Right kidney (tissue), 1 donor: ENCODE measurements at regions not wholly inside any gene's neighbourhood (a gene's known extent, or its start where the extent isn't known, plus 50 kb on each side); places are given as distances from the start of the nearest gene placed in this dataset.

ENCODE experiments used
- DNase-seq: peaks from one replicate; pipeline ENCODE4 v3.0.0-alpha.2; 2016

DNA sequence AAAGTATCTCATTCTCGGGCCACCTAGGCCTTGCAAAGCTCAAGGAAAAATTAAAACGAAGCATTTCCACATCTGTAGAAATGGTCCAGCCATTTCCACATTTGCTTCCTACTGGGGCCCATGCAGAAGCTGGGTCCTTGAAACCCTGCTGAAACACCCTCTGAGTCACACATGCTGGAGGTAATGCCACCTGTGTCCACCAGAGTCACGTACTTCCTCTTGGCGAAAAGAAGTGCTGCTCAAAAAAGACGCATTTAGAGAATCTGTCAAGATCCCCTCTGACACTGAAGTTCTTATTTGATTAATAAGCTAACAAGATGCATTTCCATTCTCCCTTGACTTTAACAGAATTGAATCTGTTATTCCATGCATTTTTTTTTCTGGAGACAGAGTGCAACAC is 423.2 kb downstream of the PREX1 start:
- no peak for DNase-seq

DNA sequence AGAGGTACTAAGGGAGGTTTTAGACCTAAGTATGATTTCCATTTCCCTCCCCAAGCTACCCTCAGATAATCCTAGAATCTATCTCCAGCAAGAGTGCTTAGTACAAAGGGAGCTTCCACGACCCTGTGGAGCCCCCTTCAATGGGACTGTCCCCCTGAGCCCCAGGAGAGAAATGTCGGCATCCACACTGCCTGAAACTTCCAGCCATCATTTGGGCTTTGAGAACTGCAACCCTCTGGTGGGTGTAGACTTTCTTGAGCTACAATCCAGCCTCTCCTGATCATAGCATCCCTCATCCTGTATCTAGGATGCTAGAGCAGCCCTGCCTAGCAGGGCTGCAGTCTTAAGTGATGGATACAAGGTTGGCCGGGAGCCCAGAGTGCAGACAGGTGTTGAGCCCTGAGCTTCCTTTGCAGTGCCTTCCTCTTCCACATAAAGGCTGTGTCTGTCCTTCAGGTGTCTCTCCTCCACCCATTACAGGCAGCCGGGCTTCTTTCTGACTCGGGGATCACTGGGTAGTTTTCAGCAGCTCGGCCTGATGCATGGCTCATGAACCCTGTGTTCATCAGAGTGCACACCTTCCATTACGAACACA is 424.5 kb downstream of the PREX1 start:
- DNase-seq, result no peak

DNA sequence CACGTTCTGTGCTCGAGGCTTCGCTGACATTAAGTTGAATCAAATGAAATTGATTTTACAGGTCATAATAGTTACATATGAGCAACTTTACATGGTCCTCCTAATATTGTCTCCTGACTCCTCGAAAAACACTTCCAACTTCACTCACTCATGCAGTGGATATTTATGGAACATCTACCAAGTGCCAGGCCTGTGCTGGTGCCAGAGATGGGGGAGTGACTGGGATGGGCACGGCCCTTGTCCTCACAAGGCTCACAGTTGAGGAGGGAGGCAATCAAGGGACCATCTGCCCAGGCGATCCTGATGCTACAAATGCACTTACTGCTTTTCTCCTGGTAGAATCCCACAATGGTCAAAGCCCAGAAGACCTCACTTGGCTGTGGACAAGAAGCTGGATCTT is 426.4 kb downstream of the PREX1 start:
- no peak for DNase-seq

DNA sequence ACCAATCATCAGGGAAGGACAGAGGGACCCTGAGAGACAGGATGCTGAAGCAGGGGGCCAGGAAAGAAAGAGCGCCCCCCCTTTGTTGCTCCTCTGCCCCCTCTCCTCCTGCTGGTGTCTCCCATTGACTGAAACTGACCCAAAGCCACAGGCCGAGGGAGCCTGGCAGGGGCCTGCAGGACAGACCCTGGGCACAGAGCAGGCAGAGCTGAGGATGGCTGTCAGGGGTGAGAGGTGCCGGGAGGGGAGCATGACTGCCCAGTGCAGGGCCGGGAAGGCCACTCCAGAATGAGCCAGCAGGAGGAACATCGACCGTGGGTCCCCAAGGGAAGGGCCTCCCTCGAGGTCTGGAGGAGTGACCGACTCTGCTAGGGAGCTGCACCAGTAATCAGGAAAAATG is 427.8 kb downstream of the PREX1 start:
- no peak for DNase-seq

DNA sequence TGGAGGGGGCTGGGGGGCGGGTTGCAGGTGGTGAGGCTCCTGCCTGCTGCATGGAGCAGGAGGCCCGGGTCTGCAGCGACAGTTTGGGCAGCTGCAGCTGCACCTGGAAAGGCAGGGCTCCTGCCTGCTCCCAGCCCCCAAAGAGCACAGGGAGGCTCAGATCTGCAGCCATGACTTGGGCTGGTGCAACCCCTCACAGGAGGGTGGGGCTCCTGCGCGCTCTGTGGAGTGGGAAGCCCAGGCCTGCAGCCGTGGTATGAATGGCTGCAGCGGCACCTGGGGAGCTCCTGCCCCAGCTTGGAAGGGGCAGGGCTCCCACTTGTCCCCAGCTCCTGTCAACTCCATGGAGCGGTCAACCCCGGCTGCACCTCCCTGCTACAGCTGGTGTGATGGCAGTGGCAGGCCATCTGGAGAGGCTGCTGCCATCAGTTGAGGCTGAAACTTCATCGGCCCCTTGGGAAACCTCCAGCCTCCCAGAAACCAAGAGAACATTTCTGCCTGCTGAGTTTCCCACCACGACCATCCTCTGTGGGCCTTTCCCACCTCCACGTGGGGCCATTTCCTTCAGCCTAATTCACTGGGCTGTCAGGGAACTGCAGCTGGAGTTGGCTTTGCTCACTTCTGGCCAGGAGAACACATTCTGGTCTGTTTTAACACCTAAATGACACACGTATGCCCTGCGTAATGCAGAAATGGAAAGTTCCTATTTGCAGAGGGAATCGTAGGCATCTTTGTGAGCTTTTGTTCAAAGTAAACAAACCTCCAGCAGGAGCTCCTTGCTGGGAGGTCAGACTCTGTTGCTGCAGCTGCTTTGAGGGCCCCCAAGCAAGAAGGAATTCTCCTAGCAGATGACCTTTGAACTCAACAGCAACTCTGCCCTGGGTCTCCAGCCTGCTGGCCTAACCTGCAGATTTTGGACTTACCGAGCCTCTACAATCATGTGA is 429.0 kb downstream of the PREX1 start:
- DNase-seq, result no peak

DNA sequence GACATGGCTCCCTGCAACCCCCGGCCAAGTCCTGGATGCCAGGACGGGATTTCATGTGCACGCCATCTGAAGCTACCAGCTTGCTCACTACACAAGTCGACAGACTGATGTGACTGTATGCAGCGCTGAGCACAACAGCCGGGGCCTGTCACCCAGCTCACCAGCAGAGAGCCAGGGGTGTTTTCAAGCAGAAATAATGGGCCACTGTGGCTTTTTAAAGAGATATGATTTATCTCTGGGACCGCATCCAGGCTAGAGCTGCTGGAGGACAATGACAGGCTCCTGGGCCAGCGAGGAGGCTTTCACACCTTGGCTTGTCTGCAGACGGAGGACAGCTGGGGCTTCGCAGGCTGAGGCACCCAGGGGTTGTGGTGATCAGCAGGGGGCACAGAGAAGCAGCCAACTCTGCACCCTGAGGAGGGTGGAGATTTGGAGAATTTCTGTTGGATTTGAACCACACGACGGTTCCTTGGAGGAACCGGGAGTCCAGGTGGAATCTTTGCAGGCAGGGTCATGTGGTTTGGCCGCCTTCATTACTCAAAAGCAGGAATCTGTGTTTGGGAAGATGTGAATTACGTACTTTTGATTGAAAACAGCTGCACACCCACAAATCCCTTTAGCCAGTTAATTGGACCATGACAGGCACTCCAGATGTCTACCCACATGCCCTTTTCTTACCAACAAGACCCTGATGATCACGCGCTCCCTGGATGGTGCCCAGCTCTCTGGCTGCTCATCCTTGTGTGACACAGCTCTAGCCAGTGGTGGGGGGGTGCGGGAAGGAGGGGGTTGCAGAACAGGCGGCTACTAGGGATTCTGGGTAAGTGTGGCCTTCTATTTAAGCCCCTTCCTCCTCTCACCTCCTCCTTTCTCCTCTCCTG is 430.6 kb downstream of the PREX1 start:
- peak; percentile 42 for DNase-seq

DNA sequence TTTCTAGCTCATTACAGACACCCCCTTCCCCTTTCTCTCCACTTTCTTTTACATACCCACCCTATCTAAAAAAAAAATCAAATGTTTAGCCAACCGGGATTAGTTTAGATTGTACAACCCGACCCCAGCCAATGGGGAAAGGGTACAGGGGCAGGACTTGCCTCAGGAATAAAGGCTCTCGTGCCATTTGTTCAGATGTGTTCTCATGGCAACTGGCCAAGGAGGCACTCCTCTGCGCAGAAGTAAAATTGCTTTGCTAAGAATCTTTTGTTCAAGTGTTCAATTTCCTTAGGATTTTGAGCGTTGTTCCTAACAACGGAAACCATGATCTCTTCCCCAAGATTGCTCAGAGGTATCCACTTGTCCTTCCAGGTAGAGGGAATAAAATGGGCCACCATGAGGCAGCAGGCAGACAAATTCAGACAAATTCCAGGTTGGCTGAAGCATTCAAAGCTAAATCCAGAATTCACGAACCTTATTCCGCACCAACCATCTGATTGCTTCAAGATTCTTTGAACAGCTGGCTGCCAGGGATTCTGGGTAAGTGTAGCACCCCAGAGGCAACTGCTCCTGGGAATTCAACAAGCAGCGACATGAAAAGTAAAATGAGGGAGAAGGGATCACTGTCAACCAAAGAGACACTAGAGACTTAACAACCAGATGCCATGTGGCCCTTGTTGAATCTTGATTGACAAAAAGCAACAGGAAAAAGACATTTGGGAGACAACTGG is 431.8 kb downstream of the PREX1 start:
- no peak for DNase-seq

DNA sequence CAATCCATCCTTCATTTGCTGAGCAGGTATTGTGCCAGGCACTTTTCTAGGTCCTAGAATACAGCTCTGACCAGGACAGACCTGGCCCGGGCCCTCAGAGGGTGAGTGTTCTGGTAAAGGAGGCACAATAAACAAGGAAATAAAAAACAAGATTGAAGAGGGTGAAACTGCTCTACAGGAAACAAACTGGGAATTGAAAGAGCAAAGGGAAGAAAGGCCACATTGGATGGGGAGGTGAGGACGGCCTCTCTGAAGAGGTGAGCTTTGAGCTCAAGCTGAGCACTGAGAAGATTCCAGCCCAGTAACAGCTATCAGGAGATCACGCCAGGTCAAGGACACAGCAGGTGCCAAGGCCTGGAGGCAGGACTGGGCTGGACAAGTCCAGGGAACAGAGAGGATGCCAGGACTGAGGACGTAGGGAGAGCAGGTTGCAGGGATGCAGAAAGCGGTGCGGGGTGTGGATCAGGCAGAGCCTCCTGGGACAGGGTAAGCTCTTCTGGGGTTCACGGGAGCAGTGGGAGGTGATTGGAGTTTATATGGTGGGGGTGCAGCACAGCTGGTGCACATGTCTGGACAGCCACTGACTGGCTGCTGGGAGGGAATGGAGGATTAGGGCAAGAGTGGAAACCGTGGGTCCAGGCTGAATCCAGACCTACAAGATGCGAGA is 433.3 kb downstream of the PREX1 start:
- no peak for DNase-seq

DNA sequence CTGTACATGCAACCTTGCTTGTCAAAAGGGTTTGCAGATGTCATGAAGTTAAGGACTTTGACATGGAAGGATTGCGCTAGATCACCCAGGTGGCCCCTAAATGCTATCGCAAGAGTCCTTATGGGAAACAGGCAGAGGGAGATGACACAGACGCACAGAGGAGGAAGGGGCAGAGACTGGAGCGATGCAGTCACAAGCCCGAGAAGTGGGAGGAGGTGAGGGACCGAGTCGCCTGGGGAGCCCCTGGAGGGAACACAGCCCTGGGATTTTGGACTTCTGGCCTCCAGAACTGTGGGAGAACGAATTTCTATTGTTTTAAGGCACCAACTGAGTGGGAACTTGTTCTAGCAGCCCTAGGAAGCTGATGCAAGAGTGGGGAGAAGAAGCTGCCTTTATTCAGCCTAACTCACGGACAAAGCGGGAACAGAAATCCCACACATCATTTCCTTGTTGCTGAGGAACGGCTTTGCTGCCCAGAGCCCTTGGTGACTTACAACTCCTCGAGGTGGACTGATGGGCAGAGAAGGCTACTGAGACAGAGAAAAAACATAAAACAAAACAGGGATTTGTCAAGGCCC is 434.0 kb downstream of the PREX1 start:
- DNase-seq, result no peak

DNA sequence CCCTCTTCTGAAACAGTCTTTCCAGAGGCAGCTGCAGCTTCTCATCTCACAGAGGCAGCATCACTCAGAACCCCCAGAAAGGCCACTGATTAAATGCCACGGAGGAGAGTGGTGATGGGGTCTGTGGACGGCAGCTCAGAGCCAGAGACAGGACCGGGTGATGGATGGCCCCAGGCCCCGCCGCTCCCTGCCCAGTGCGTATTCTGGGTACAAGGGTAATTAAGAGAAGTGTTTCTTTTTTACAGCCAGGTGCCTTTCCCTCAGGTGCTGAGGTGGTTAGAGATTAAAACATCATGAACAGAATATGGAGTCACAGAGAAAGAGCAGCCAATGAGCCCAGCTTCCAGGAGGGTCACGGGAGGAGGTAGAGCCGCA is 434.5 kb downstream of the PREX1 start:
- DNase-seq, result no peak

DNA sequence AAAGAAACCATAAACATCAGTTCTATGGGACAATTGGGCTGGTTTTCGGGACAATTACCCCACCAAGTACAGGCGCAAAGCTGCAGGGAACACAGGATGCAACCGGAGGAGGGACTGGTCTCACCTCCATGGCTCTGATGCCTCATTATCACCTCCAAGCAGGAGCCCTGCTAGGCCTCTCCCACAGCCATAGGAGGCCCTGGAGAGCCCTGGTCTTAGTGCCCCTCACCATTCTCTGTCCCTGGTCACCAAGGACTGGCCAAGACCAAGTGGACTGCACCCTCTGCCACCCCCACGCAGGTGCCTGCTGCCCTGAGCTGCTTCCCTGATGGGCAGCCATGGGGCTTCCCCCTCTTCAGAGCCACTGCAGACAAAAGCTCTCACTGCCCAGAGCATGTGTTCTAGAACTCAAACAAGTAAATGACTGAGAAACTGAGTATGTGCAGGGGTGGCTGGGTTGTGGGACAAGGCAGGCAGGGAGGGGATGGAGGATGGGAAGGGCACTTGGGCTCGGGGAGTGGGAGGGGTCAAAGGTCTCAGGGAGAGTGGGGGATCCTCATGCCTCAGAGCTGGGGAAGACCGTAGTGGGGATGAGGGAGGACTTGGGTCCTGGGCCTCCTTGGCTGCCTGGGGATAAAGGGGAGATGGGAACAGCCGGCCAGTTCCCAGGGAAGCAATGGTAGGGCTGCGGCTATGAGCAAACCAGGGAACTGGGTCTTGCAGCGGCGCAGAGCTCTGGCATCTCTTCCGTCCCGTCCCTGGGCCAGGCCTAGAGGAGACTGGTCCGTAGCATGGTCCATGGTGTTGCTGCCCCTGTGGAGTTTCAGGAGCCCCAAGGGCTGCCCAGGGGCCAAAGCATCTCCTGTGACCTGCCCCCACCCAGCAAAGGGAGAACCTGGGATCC is 435.1 kb downstream of the PREX1 start:
- DNase-seq, result no peak

DNA sequence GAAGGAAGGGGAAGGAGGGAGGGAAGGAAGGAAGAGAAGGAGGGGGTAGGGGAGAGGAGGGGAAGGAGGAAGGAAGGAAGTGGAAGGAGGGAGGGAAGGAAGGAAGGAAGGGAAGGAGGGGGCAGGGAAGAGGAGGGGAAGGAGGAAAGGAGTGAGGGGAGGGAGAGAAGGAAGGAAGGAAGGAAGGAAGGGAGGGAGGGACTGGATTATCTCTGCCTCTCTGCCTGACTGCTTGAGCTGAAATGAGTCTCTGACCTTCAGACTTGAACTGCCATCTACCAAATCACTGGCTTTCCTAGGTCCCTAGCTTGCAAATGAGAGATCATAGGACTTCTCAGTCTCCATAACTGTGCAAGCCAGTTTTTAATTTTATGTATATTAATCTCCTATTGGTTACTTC is 436.8 kb downstream of the PREX1 start:
- no peak for DNase-seq

DNA sequence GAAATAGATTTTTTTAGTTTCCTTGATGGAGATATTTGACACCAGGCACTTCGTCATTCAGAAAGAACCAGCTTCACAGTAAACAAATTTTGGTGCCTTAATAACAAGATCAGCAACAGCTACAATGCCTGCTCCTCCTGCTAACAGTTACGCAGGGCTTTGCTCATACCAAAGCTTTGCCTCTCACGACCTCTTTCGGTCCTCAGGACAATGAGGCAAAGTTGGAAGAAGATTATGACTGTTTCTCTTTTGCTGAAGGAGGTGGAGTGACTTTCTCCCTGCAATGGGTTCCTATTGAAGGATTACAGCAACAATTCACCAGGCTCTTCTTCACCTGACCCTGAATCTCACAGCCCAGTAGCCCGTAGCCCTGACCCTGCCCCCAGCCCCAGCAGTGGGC is 440.1 kb downstream of the PREX1 start:
- no peak for DNase-seq

DNA sequence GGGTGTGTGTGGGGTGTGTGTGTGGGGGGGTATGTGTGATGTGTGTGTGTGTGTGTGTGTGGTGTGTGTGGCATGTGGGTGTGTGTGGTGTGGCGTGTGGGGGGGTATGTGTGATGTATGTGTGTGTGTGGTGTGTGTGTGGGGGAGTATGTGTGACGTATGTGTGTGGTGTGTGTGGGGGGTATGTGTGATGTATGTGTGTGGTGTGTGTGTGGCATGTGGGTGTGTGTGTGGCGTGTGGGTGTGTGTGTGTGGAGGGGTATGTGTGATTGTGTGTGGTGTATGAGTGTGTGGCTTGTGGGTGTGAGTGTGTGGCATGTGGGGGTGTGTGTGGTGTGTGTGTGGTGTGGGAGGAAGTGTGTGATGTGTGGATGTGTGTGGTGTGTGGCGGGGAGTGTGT is 442.3 kb downstream of the PREX1 start:
- no peak for DNase-seq

DNA sequence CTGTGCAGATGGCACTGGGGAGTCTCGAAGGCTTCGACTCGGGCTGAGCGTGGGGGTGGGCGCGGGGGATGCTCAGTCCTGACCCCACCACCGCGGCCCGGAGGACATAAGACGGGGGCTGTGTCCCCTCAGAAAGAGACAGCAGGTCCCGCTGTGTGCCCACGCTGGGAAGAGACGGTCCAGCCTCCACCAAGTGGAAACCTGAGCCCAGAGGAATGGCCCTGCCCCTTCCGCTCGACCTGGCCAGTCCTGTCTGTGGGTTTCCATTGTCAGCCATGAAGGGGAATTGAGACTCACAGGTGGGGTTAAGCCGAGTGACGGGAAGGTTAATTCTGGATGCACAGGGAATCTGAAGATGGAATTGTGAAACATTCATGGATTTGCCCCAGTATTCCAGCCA is 442.7 kb downstream of the PREX1 start:
- no peak for DNase-seq

DNA sequence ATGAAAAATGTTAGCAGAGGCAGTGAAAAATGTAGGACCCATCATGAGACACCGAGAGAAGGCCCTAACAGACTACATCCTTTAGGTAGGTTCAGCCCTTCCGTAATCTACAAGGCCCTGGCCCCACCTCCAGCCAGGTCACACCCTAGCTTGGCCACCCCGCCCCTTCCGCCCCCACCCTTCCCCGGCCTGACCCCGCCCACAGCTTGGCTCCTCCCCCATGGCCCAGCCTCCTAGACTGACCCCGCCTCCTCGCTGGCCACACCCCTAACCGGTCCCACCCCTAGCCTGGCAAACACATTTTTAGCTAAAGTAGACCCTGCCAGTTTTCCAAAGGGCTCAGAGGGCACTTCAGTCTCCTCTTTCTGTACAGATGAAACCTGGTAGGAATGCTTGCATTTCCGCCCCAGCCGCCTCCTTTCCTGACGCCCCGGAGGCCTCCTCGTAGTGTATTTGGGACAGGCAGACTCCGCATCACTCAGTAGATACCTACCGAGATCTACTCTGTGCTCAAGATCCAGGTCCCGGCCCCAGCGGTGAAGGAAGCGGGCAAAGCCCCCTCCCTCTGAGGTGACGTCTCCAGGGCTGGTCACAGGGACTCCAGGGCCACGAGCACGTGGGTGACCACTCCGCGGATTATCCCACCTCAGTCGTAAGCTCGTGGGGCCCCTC is 443.5 kb downstream of the PREX1 start:
- no peak for DNase-seq

DNA sequence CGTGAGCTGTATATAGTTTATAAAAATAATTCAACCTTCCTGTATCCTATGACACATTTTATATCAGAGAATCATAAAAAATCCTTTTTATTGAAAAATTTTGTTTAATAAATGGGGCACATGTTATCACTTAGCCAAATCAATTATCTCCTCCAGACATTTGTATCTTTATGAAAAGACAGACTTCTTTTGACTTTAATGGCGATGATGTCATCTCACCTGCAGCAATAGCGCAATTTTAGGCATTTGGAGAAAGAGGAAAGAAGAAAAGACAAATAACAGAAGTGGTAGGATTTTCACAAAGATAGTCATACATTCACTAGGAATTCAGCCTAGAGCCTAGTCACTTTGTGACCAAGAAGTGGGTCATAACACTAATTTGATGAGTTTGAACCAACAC is 444.5 kb downstream of the PREX1 start:
- DNase-seq, result no peak

DNA sequence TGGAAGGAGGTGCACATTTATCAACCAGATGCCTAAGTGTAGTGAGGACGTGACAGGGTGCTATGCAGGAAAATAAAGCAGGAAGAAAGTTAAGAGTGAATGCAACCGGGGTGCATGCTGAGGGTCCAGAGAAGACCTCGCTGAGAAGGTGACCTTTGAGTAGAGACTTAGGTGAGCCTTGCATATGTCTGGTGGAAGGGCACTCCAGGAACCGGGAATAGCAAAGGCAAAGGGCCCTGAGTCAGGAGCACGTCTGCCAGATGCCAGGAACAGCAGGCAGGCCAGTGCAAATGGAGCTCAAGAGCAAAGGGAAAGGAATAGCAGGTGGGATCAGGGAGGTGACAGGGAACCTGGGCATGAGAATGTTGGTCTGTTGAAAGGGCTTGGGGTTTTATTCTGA is 445.5 kb downstream of the PREX1 start:
- DNase-seq, result no peak

DNA sequence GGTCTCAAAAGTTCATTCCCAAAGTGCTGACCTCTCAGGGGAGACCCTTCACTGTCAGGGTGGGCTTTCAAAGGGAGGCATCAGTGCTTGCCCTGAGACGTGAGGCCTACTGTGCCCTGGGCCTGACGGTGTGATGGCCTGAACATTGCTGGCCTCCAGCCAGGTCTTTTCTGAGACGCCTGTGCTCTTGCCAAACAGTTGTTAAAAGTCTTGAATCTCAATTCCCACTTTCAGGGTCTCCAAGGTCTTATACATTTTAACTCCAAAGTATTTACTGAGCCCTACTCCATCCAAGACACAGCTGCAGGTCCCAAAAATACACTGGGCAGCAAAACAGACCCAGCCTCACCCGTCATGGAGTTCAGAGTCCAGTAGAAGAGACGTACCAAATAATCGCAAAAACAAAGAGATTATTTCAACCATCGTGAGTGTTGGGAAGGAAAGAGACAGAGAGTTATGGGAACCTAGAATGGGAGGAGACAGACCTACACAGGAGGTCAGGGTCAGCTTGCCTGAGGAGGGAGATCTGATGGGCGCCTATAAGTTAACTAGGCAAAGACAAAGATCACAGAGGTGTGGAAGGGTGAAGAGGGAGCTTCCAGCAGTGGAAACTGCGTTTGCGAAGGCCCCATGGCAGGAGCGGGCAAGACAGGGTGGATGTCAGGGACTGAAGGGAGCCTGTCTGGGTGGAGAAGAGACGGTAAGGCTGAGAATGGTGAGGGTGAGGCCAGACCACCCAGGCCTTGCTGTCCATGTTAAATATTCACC is 446.3 kb downstream of the PREX1 start:
- DNase-seq, result no peak
